Activated CD4-positive, alpha-beta T cell treated with anti-CD3 and anti-CD28 coated beads, Interleukin-2, amount 10 ng/mL, durations not matched to agents 7 days and 5 days (primary cell): ENCODE measurements at regions not wholly inside any gene's neighbourhood (a gene's known extent, or its start where the extent isn't known, plus 50 kb on each side); places are given as distances from the start of the nearest gene placed in this dataset.
"Not testable (repeated sequence)": the region's sequence is repeated elsewhere in the genome, so short reads cannot be mapped to it uniquely, and the experiment has no call there.

ENCODE experiments used
- CTCF ChIA-PET: fragments of 350-600 bp; sonication (Branson Sonifier 250); formaldehyde crosslinking; loops from one replicate; lab custom pipeline; 2021; ENCODE audit warnings: antibody characterized with exemption; lab: Charles Lee
- POLR2A ChIA-PET: fragments of 350-600 bp; sonication (Branson Sonifier 250); formaldehyde crosslinking; loops from one replicate; lab custom pipeline; 2021; ENCODE audit warnings: antibody characterized with exemption; lab: Charles Lee
- DNase-seq: peaks from one replicate; pipeline ENCODE4 v3.0.0-alpha.2; 2020
- H3K27ac Mint-ChIP-seq: one replicate; pipeline ENCODE4 v1.8.0; 2021; ENCODE audit warnings: mild to moderate bottlenecking, moderate library complexity, mixed read lengths
- H3K27me3 Mint-ChIP-seq: one replicate; pipeline ENCODE4 v1.8.0; 2021; ENCODE audit warnings: mixed read lengths
- H3K36me3 Mint-ChIP-seq: one replicate; pipeline ENCODE4 v1.8.0; 2021; ENCODE audit warnings: low read depth, mixed read lengths
- H3K4me1 Mint-ChIP-seq: one replicate; pipeline ENCODE4 v1.8.0; 2021; ENCODE audit warnings: mixed read lengths
- H3K4me3 Mint-ChIP-seq: one replicate; pipeline ENCODE4 v1.8.0; 2021; ENCODE audit warnings: mild to moderate bottlenecking, moderate library complexity, mixed read lengths
- H3K9me3 Mint-ChIP-seq: one replicate; pipeline ENCODE4 v1.8.0; 2021; ENCODE audit warnings: mixed read lengths

GRCh38 chr4:186416451-186417060, 138.8 kb downstream of the MTNR1A start:
- H3K9me3 Mint-ChIP-seq = no peaks in the 10 kb centered on the region
- DNase-seq = no peak
- no peaks in the 10 kb centered on the region for H3K4me1 Mint-ChIP-seq
- H3K27ac Mint-ChIP-seq = no peak overlapping the region
- no peak overlapping the region for H3K4me3 Mint-ChIP-seq
- POLR2A ChIA-PET = no interaction called here
- H3K36me3 Mint-ChIP-seq = no peaks in the 10 kb centered on the region
- H3K27me3 Mint-ChIP-seq = no peaks in the 10 kb centered on the region
- CTCF ChIA-PET = no interaction called here

DNA sequence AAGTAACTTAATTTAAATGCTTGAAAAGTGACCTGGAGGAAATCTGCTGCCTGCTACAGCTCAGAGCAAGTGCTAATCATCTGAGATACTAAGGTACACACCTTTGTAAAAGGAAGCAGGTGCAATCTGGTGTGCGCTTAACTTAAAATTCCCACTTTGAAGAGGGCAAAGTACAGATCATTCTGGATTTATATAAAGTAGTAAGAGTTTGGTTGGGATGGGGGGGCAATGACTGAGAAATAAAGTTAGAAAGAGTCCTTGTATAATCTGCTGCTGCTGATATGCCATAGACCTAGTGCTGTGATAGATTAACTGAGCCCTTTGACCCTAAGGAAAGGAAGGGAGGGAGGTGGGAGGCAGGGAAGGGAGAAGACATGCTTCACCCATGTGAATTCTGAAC, 141.0 kb downstream of the MTNR1A start:
- no peak for DNase-seq
- H3K27me3 Mint-ChIP-seq = no peaks in the 10 kb centered on the region
- no peaks in the 10 kb centered on the region for H3K4me1 Mint-ChIP-seq
- no peaks in the 10 kb centered on the region for H3K9me3 Mint-ChIP-seq
- ChIA-PET CTCF (no interaction called here), POLR2A (no interaction called here)
- H3K36me3 Mint-ChIP-seq = no peaks in the 10 kb centered on the region
- no peak overlapping the region for H3K27ac Mint-ChIP-seq
- no peak overlapping the region for H3K4me3 Mint-ChIP-seq

DNA sequence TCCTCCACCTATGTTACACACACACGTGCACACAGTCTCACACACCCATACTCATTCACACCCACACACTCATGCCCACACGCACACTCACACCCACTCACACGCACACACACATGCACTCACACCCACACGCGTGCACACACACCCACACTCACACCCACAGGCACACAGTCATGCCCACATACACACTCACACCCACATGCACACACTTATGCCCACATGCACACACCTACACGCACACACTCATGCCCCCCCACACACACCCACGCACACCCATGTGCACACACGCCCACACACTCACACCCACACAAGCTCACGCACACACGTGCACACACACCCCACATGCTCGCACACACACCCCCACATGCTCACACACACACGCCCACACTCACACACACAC, 140.0 kb downstream of the F11 start:
- DNase-seq = no peak
- CTCF ChIA-PET = no interaction called here

DNA sequence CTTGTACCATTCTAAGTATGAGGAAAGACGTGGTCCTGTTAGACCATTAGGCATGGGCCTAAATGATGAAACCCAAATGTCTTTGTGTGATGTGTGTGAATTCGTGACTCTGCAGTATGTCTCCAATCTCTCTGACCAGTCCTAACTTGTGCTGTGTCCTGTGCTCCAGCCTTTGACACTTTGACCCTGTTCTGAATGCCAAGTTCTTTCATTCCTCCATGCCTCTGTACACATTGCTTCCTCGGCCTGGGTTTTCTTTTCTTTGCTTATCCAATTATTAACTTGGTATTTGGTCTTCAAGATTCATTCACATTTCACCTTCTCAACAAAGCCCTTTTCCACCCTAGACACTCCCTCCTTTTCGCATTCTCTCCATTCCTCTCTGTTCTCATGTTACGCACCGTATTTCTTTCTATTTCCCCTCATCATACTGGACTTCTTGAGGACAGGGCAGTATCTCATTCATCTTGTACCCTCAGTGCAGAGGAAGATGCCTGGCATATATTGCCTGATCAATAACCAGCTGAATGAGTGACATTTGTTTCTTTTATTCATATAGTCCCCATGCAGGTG, 138.7 kb downstream of the F11 start:
- H3K36me3 Mint-ChIP-seq = no peaks in the 10 kb centered on the region
- ChIA-PET POLR2A (interaction anchor here (0.6 kb wide), 1 partner anchor 38 kb away, joined by 6 read pairs; no protein-coding TSS in a partner anchor), CTCF (no interaction called here)
- H3K27ac Mint-ChIP-seq = no peak overlapping the region
- H3K4me3 Mint-ChIP-seq = no peak overlapping the region
- DNase-seq = no peak
- no peaks in the 10 kb centered on the region for H3K4me1 Mint-ChIP-seq
- H3K27me3 Mint-ChIP-seq = no peaks in the 10 kb centered on the region
- peaks cover 6% of the 10 kb centered on the region for H3K9me3 Mint-ChIP-seq

More for the DNA sequence above, 140.0 kb downstream of the F11 start:
- no peaks in the 10 kb centered on the region for H3K27me3 Mint-ChIP-seq
- H3K4me3 Mint-ChIP-seq = no peak overlapping the region
- H3K36me3 Mint-ChIP-seq = no peaks in the 10 kb centered on the region
- no peak overlapping the region for H3K27ac Mint-ChIP-seq
- no peaks in the 10 kb centered on the region for H3K4me1 Mint-ChIP-seq
- H3K9me3 Mint-ChIP-seq = peaks cover 6% of the 10 kb centered on the region
- POLR2A ChIA-PET = no interaction called here

DNA sequence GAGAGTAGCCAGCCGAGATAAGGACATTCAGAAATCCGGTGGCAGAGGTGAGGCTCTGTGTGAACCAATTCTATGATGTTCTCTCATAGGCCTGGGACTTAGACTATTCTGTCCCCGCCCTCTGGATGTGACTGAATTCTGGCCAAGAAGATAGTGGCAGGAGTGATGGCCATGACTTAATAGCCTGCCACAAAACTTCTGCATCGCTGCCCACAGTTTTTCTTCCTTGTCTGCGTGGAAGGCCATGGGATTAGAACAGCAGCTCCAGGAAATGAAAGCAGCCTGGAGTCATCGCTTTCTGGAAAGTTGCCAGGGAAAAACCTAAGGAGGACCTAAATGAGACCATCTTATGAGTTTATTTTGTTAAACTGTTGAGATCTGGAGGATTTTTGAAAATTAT, 134.7 kb downstream of the F11 start:
- DNase-seq = no peak
- Mint-ChIP-seq H3K27me3 (no peaks in the 10 kb centered on the region), H3K4me1 (no peaks in the 10 kb centered on the region), H3K9me3 (peaks cover under 1% of the 10 kb centered on the region), H3K36me3 (no peaks in the 10 kb centered on the region), H3K4me3 (no peak overlapping the region), H3K27ac (no peak overlapping the region)
- ChIA-PET CTCF (no interaction called here), POLR2A (no interaction called here)

DNA sequence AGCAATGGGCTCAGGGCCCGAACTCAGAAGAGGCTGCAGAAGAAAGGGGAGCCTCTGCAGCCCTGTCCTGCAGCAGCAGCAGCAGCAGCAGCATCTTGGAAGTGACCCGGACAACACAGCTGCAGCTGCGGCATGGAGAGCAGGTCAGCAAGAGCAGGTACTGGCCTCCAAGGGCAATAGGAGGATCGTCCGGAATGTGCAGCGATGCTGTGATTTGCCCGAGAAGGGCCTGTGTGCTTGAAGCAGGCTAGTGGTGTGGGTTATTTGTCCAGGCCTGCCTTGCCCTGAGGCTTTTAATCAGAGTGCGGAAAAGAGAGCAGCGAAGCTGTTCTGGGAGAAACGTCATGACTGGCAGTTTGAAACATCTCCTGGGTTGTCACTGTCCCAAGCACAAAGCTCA, 126.0 kb downstream of the F11 start:
- H3K9me3 Mint-ChIP-seq = no peaks in the 10 kb centered on the region
- no peak overlapping the region for H3K27ac Mint-ChIP-seq
- CTCF ChIA-PET = interaction anchor here (0.7 kb wide), 1 partner anchor 1971 kb away, joined by 3 read pairs; no protein-coding TSS in a partner anchor
- DNase-seq = no peak
- H3K27me3 Mint-ChIP-seq = no peaks in the 10 kb centered on the region
- H3K4me1 Mint-ChIP-seq = no peaks in the 10 kb centered on the region
- no peaks in the 10 kb centered on the region for H3K36me3 Mint-ChIP-seq
- POLR2A ChIA-PET = no interaction called here
- no peak overlapping the region for H3K4me3 Mint-ChIP-seq

DNA sequence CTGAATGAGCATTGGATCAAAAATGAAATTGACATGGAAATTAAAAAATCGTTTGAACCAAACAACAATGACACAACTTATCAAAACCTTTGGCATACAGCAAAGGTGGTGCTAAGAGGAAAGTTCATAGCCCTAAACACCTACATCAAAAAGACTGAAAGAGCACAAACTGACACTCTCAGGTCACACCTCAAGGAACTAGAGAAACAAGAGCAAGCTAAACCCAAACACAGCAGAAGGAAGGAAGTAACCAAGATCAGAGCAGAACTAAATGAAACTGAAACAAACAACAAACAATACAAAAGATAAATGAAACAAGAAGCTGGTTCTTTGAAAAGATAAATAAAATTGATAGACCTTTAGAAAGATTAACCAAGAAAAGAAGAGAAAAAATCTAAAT, 118.3 kb downstream of the F11 start:
- Mint-ChIP-seq H3K27ac (peak overlapping the region; percentile 70), H3K4me1 (peaks cover 19% of the 10 kb centered on the region)
- H3K27me3 Mint-ChIP-seq, CTCF ChIA-PET, H3K4me3 Mint-ChIP-seq, DNase-seq, H3K36me3 Mint-ChIP-seq, POLR2A ChIA-PET, H3K9me3 Mint-ChIP-seq: not testable (repeated sequence)

DNA sequence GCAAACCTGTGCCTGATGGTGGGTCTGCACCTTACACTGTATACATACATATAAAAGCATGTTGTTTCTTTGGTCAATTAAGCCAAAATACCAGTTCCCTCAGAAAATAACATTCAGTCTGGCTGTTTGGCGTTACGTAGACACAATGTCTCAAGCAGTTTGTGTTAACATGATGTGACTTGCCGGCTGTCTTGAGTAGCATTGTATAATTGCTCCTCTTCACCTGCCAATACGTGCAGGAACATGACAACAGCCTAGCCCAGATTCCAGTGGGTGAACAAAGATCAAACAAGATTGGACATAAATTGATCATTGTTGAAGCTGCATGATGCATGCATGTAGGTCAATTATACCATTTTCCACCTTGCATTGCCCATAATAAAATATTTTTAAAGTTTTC, 102.3 kb downstream of the F11 start:
- no peaks in the 10 kb centered on the region for H3K4me1 Mint-ChIP-seq
- DNase-seq = no peak
- H3K4me3 Mint-ChIP-seq = no peak overlapping the region
- ChIA-PET POLR2A (no interaction called here), CTCF (no interaction called here)
- H3K36me3 Mint-ChIP-seq = no peaks in the 10 kb centered on the region
- no peaks in the 10 kb centered on the region for H3K27me3 Mint-ChIP-seq
- no peak overlapping the region for H3K27ac Mint-ChIP-seq
- H3K9me3 Mint-ChIP-seq = peaks cover 15% of the 10 kb centered on the region

GRCh38 chr4:186366326-186366725, 100.3 kb downstream of the F11 start:
- H3K4me1 Mint-ChIP-seq = no peaks in the 10 kb centered on the region
- no peaks in the 10 kb centered on the region for H3K27me3 Mint-ChIP-seq
- no peak overlapping the region for H3K4me3 Mint-ChIP-seq
- ChIA-PET CTCF (no interaction called here), POLR2A (no interaction called here)
- DNase-seq = no peak
- H3K9me3 Mint-ChIP-seq = peaks cover 15% of the 10 kb centered on the region
- H3K27ac Mint-ChIP-seq = no peak overlapping the region
- no peaks in the 10 kb centered on the region for H3K36me3 Mint-ChIP-seq

GRCh38 chr4:186363038-186363437, 97.0 kb downstream of the F11 start:
- H3K4me3 Mint-ChIP-seq, H3K4me1 Mint-ChIP-seq, H3K36me3 Mint-ChIP-seq, DNase-seq, CTCF ChIA-PET, H3K27me3 Mint-ChIP-seq, POLR2A ChIA-PET, H3K27ac Mint-ChIP-seq: not testable (repeated sequence)
- H3K9me3 Mint-ChIP-seq = peaks cover 15% of the 10 kb centered on the region

- DNase-seq = no peak
- CTCF ChIA-PET = no interaction called here
- POLR2A ChIA-PET = no interaction called here
- no peaks in the 10 kb centered on the region for H3K36me3 Mint-ChIP-seq
- no peak overlapping the region for H3K27ac Mint-ChIP-seq
- peaks cover 15% of the 10 kb centered on the region for H3K9me3 Mint-ChIP-seq
- H3K4me1 Mint-ChIP-seq = no peaks in the 10 kb centered on the region
- no peak overlapping the region for H3K4me3 Mint-ChIP-seq
- no peaks in the 10 kb centered on the region for H3K27me3 Mint-ChIP-seq
These were observed 94.6 kb downstream of the F11 start for GRCh38 chr4:186360551-186360950.

DNA sequence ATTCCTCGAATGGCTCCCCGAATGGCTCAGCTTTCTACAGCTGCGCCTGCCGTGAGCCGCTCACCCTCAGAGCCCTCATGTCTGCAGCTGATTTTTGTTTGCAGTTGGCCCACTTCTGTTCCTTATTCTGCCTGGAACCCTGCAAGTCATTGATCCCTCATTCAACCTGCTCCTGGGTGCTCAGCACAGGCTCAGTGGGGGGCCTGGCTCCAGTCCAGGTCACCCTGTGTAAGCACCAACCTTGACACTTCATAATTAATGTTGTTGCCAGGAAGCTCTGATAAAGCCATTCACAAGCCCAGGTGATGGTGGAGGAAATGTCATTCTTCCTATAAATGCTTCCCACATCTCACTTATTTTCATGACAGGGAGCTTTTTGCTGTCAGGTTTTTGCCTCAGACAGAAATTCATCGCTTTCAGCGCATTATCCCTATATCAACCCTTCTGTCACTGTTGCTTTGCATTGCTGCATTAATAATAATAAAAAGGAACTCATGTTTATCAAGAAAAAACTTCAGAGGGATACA, 85.7 kb downstream of the F11 start:
- no peaks in the 10 kb centered on the region for H3K27me3 Mint-ChIP-seq
- H3K27ac Mint-ChIP-seq = no peak overlapping the region
- no peaks in the 10 kb centered on the region for H3K4me1 Mint-ChIP-seq
- no peaks in the 10 kb centered on the region for H3K36me3 Mint-ChIP-seq
- H3K9me3 Mint-ChIP-seq = no peaks in the 10 kb centered on the region
- CTCF ChIA-PET = no interaction called here
- POLR2A ChIA-PET = no interaction called here
- DNase-seq = no peak
- H3K4me3 Mint-ChIP-seq = no peak overlapping the region

DNA sequence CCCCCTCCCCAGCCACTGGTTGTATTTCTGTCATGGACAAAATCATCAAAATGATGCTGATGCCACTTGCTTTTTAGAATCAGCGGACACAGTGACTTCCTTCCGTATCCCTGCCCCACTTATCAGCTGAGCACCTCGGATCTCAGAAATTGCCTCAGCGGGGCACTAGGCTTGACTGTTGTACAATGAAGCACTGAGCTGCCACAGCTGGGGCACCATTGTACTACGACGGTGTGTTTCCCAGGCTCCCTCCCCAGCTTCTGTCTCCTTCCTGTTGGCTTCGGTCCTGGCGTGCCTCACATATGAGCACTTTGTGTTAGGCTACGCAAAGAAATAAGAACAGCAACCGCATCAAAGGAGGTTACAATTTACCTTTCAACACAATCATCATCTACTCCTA, 82.4 kb downstream of the F11 start:
- no peaks in the 10 kb centered on the region for H3K27me3 Mint-ChIP-seq
- H3K9me3 Mint-ChIP-seq = no peaks in the 10 kb centered on the region
- no peak overlapping the region for H3K27ac Mint-ChIP-seq
- CTCF ChIA-PET = interaction anchor here (0.6 kb wide), 1 partner anchor 382 kb away, joined by 3 read pairs; no protein-coding TSS in a partner anchor
- H3K4me1 Mint-ChIP-seq = no peaks in the 10 kb centered on the region
- DNase-seq = no peak
- H3K4me3 Mint-ChIP-seq = no peak overlapping the region
- POLR2A ChIA-PET = no interaction called here
- no peaks in the 10 kb centered on the region for H3K36me3 Mint-ChIP-seq

GRCh38 chr4:186347743-186348142, 81.8 kb downstream of the F11 start:
- Mint-ChIP-seq H3K27me3 (no peaks in the 10 kb centered on the region), H3K27ac (no peak overlapping the region), H3K36me3 (no peaks in the 10 kb centered on the region), H3K9me3 (no peaks in the 10 kb centered on the region), H3K4me1 (no peaks in the 10 kb centered on the region), H3K4me3 (no peak overlapping the region)
- DNase-seq = no peak
- ChIA-PET POLR2A (no interaction called here), CTCF (no interaction called here)
